OCI-LY7 (cell line): ENCODE measurements at regions not wholly inside any gene's neighbourhood (a gene's known extent, or its start where the extent isn't known, plus 50 kb on each side); places are given as distances from the start of the nearest gene placed in this dataset.

Experiments used
- CTCF ChIP-seq: fragments of 200-600 bp; sonication (generic); conservative IDR thresholded peaks from 2 replicates; pipeline ENCODE4 v1.5.1; 2014; ENCODE audit warnings: mild to moderate bottlenecking, antibody characterized with exemption, low read length, moderate library complexity, mixed read lengths
- EZH2phosphoT487 ChIP-seq: fragments of 200-600 bp; sonication (generic); IDR thresholded peaks from 2 replicates; pipeline ENCODE4 v1.6.1; 2018; ENCODE audit warnings: low read depth, borderline replicate concordance, mild to moderate bottlenecking, mixed run types, antibody characterized with exemption, low read length, moderate library complexity, mixed read lengths

GRCh38 chr11:114799476-114799875 is 121.1 kb downstream of the NXPE2 start:
- TF ChIP-seq CTCF (no peak), EZH2phosphoT487 (no peak)
